NCI-H526 treated with DMSO at 0.1 percent for 48 hours (cell line): ENCODE measurements at regions not wholly inside any gene's neighbourhood (a gene's known extent, or its start where the extent isn't known, plus 50 kb on each side); places are given as distances from the start of the nearest gene placed in this dataset.

Experiments used
- DNase-seq: peaks from one replicate; lab custom pipeline; 2025; lab: John Stamatoyannopoulos, UW

- no peak for DNase-seq
Measured at GRCh38 chr7:17651863-17652385, 288.4 kb downstream of the SNX13 start.

GRCh38 chr7:17654940-17655339 lies 285.4 kb downstream of the SNX13 start:
- DNase-seq, result no peak

DNA sequence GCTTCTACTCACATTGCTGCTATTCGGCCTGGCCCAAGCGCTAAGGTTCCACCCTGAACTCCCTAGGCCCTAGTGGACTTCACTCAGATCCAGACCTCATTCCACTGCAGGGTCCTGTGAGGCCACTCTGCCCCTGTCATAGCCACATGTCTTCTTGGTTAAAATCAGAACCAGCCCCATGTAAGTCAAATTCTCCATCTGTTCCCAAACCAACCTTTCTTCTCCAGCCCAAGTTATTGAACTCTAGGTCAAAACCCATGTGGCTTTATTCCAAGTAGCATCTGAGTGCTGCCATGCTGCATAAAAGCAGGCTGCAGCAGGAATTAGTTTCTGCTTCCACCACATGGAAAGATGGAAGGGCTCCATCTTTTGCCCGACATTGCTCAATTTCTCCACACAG lies 281.2 kb downstream of the SNX13 start:
- no peak for DNase-seq

DNA sequence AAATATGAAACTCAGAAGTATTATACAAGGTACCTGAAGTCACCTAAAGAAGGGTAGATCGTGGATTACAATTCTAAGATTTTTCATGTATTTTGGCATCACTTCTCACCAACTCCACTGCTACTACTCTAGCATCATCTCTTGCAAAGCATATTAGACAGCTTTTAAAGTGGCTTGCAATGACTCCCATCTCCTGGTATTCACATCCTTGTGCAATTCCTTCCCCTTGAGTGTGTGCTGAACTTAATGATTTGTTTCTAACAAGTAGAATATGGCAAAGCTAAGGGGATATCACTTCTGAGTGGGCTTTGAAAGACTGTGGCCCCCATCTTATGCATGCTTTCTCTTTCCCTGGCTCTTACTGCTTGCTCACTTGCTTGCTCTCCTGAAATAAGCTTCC lies 280.2 kb downstream of the SNX13 start:
- no peak for DNase-seq

DNA sequence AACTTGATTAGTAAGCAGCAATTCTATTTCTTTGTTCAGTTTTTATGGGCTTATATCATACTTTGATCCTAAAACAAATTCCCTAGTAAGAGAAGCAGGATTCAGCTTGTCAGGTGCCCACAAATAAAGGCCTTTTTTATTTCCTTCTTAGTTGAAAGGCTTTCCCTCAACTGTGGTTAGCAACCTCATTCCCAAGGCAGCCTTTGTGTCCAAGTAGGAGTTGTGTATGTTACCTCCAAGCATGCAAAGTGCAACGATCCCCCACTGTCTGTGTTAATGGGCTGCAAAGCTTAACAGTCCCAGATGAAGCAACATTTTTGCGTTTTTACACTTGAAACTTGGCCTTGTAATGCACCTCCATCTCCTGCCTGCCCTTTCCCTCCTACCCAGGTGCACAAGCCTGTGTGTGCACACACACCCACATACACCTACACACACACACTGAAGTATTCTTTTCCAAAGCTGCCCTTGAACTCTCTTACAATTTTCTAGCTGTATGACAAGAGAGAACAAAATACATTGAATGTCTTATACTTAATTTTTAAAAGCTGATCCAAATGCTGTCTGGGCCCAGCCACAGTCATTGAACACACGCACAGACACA lies 278.2 kb downstream of the SNX13 start:
- no peak for DNase-seq

GRCh38 chr7:17663061-17663675 lies 277.1 kb downstream of the SNX13 start:
- no peak for DNase-seq

- DNase-seq, result no peak
Measured at GRCh38 chr7:17665029-17665428, 275.3 kb downstream of the SNX13 start.

- no peak for DNase-seq
Measured at GRCh38 chr7:17668122-17668521, 272.2 kb downstream of the SNX13 start.

DNA sequence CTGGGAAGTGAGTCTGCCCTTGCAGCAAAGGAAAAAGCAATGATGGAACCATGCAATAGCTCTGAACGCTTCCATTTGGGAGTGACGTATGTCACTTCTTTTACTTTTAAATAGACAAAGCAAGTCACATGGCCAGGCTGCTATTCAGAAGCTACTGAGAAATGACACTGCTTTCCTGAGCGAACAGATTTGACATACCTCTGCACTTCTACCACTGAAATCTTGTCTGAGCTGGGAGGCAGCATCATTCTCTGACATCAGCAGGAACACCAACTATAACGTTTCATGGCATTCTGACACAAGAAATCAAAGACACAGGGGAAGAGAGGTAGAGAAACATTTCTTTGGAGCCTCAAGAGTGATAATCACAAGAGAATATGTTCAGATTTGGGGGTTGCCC lies 271.1 kb downstream of the SNX13 start:
- DNase-seq, result no peak

DNA sequence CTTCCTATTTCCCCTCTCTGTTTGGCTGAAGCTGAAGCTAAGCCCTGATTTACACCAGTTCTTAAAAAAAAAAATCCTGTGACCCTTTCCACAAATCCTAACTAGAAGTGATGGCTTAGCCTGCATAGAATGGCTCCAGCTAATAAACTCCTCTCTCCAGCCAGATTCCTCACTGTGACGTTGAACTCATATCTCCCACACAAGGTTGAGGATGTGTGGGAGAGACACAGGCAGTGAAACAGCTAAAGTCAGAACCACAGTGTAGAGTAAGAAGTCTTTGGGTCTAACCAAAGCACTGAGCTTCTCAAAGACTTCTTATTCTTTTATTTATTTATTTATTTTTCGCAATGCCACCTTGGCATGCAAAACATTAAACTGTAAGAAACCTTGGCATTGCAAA lies 268.3 kb downstream of the SNX13 start:
- no peak for DNase-seq

DNA sequence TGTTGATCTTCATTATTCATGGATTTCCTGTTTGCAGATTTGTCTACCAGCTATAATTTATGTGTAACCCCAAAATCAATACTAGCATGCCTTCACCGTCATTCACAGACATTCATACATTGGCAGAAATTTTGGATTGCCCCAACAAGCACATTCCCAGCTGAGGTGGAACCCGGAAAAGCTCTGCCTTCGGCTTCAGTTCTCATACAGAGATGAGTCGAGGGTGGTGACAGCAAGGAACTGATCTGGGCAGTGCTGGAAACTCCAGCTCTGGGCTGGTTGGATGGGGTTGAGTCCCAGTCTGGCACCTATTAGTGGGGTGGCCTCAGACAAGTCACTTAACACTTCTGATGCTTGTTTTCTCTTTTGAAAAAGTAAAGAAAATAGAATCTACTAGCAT lies 267.5 kb downstream of the SNX13 start:
- DNase-seq, result no peak

DNA sequence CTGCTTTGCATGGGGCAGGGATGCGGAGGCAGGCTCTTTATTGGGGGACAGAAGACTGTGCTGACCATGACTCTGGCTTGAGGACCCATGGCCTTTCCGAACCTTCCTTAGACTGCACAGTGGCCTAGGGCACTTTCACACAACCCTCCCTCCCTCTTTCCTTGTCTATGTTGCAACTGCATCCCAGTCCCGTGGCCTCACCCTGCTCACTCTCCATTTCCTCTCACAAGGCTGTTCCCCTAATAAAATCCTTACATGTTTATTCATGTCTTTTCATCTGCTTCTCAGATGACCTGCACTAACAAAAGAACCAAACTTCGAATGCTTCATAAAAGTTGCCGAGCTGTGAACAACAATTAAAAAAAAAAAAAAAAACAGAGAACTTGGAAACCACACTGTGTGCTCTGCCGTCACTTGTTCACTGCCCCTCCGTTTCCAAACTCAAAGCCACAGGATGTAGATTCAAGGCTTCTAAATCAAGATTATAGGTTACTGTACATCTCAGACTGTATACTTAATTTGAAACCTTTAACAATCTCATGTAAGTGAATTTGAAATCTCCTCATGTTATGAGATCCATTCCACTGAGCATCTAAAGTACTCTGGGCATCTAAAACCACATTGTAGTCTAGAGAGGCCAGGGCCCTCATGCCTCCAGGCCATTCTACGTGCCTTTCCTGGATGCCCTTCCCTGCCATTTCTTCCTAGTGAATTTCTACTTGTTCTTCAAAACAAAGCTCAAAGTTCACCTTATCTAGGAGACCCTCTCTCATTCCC lies 265.9 kb downstream of the SNX13 start:
- DNase-seq, result no peak

GRCh38 chr7:17674943-17675608 lies 265.2 kb downstream of the SNX13 start:
- no peak for DNase-seq

DNA sequence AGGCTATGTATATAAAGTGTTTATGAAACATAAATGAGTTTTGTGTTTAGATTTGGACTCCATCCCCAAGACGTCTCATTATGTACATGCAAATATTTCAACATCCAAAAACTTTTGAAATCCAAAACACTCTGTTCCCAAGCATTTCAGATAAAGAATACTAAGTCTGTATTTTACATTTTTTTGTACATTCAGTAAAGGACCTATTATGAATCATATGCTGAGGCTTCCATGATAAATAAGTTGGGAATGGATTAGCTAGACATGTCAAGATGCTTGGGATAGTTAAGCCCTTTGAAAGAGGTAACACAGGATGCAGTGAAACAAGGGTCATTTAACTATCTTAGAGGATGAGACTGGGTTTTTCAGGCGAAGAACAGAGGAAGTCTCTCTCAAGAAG lies 262.9 kb downstream of the SNX13 start:
- DNase-seq, result no peak

DNA sequence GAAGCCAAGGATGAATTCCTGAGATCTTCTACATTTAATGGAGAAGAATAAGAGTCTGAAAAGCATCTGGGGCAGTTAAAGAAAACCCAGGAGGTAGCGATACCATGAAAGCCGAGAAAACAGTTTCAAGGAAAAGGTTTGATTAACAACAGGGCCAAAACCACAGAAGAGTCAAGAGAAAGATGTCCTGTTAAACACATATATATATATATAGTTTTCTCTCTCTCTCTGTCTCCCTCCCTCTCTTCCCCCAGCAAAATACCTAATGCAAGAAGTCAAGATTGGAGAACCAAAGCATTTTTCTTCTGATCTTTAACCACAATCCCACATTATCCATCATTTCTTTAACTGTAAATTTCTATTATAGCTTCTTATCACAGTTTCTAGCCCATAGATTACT lies 261.4 kb downstream of the SNX13 start:
- DNase-seq, result no peak

DNA sequence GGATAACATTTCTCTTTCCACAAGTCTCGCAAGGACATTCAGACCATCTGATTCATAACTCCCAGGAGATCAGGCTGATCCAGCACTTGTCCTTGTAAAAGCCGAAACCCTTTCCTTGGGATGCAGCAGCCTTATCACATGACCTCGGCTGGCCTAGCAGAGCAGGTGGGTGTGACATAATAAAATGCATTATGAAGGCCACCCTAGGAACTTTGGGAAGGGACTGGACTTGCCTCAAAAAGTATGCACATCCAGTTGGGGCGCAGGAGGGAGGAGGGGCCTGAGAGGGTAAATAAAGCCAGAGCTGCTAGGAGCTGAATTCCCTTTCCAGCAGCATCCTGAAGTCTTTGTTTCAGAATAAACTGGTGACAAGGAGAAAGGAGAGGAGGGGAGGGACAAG lies 260.8 kb downstream of the SNX13 start:
- no peak for DNase-seq

DNA sequence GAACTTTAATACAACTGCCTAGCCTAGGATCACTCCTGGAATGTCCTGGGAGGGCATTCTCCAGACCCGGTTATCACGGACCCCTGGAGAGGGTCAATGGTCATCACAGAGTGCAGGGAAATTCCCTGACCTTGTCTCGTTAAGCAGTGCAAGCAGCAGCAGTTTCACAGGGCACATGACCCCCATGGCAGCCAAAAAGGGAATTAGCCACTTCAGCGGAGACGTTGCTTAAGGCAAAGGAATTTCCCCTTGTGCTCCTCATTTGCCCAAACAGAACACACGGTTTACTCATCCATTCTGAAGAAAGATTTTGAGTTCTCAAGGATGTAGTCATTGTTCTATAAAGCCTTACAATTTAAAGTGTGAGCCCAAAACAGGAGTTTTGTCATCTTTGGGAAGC lies 260.3 kb downstream of the SNX13 start:
- no peak for DNase-seq

DNA sequence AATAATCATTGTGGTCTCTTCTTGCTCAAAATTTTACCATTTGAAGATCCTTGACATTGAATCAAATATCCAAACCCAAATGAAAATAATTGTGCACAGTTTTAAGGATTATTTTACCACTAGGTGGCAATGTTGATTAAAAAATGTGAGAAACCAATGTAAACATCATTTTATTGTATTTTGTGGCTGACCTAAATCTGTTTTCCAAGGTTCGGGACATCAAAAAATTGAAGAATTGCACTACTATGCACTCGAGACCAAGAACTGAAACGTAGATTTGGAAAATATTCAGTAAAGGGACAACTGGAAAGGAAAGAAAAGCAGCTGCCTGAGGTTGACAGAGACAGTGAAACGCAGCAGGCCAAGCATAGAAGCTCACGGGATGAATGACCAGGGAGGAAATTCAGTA lies 259.3 kb downstream of the SNX13 start:
- no peak for DNase-seq

DNA sequence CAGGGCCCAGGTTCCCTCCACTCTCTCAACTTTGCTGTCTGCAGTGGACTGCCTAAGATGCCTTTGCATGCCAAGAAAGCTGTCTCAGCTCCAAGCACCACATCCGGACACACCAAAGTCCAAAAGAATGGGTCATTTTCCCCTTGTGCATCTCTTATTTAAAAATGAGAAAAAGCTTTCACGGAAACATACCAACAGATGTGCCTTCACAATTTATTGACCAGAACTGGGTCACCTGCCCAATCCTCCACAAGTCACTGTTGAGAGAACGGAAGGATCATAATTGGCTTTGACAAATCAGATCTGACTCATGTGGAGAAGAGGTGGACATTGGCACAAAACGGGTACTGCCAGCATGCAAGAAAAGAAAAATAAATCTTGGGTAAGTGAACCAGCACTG lies 258.3 kb downstream of the SNX13 start:
- DNase-seq, result no peak

DNA sequence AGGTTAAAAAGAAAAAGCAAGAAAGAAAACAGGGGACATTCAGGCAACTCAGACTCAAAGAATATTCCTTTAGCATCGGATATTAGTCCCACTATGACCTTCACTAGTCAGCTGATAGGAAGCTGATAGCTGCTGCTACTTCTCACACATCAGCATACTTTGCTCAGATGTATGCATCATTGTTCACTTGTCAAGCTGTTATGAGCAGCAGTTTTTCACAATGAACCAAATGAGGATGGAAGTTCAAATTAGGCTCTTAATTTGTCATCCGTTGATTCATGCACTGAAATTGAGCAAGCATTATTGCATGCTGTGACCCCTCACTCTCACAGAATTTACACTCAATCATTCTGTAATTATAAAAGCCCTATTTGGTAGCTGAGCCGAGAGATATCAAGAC lies 257.7 kb downstream of the SNX13 start:
- no peak for DNase-seq

GRCh38 chr7:17685141-17685540 lies 255.2 kb downstream of the SNX13 start:
- DNase-seq, result no peak

DNA sequence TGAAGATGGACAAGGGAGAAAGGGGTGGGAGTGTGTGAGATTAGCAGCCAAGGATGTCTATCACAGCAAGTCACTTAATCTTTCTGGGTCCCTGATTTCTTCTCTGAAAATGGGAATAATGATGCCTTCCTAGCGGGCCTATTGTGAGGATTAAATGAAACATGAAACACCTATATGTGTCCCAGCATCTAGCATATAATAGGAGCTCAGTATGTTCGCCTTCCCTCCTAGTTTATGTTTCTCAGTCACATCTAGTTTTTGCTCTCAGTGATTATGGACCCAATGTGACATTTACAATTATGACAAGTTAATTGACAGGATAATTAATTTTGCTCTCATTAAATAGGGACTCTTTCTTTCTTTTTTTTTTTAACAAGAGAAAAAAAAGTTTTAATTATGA lies 252.9 kb downstream of the SNX13 start:
- DNase-seq, result no peak
